ENCODE measurements at regions not wholly inside any gene's neighbourhood (a gene's known extent, or its start where the extent isn't known, plus 50 kb on each side); places are given as distances from the start of the nearest gene placed in this dataset.

GRCh38 chr11:46200537-46201281 is 76.8 kb upstream of the CREB3L1 start:
- no peak for TF ChIP-seq EZH2 (IDR thresholded peaks at IDR 0.05; ENCODE audit: borderline replicate concordance, low read depth, low read length, severe bottlenecking)
- no peak for TF ChIP-seq MAX (IDR thresholded peaks at IDR 0.05; ENCODE audit: insufficient read depth, insufficient read length)

All from endothelial cell of umbilical vein (primary cell).